Glutamatergic neuron (in vitro differentiated cells): ENCODE measurements at regions not wholly inside any gene's neighbourhood (a gene's known extent, or its start where the extent isn't known, plus 50 kb on each side); places are given as distances from the start of the nearest gene placed in this dataset.

Source experiments
- DNase-seq: peaks from one replicate; pipeline ENCODE4 v3.0.0; 2022
- H3K27ac Mint-ChIP-seq: one replicate; pipeline ENCODE4 v1.8.0; 2020; ENCODE audit warnings: mild to moderate bottlenecking, mixed read lengths, inconsistent platforms; ENCODE audit not compliant: unreplicated experiment
- H3K27me3 Mint-ChIP-seq: one replicate; pipeline ENCODE4 v1.8.0; 2020; ENCODE audit warnings: mild to moderate bottlenecking, moderate library complexity, mixed read lengths, inconsistent platforms; ENCODE audit not compliant: unreplicated experiment
- H3K36me3 Mint-ChIP-seq: one replicate; pipeline ENCODE4 v1.8.0; 2020; ENCODE audit warnings: mild to moderate bottlenecking, mixed read lengths, inconsistent platforms; ENCODE audit not compliant: unreplicated experiment
- H3K4me1 Mint-ChIP-seq: one replicate; pipeline ENCODE4 v1.8.0; 2020; ENCODE audit warnings: mild to moderate bottlenecking, low read depth, mixed read lengths, inconsistent platforms; ENCODE audit not compliant: unreplicated experiment
- H3K4me3 Mint-ChIP-seq: one replicate; pipeline ENCODE4 v1.8.0; 2020; ENCODE audit warnings: mild to moderate bottlenecking, mixed read lengths, inconsistent platforms; ENCODE audit not compliant: unreplicated experiment
- H3K9me3 Mint-ChIP-seq: one replicate; pipeline ENCODE4 v1.8.0; 2020; ENCODE audit warnings: mild to moderate bottlenecking, moderate library complexity, mixed read lengths, inconsistent platforms; ENCODE audit not compliant: unreplicated experiment
- CTCF ChIP-seq: fragments of 200-600 bp; sonication (generic); IDR thresholded peaks from one replicate; pipeline ENCODE4 v1.5.0; 2021; ENCODE audit not compliant: partially characterized antibody, unreplicated experiment

- H3K36me3 Mint-ChIP-seq: no peaks in the 10 kb centered on the region
- TF ChIP-seq CTCF: no peak
- H3K4me1 Mint-ChIP-seq: no peaks in the 10 kb centered on the region
- DNase-seq: no peak
- no peaks in the 10 kb centered on the region for H3K9me3 Mint-ChIP-seq
- no peaks in the 10 kb centered on the region for H3K27me3 Mint-ChIP-seq
- no peak overlapping the region for H3K4me3 Mint-ChIP-seq
- no peak overlapping the region for H3K27ac Mint-ChIP-seq
Measured at GRCh38 chr6:19454721-19455392, 382.3 kb upstream of the ID4 start.

GRCh38 chr6:19463250-19463649, 373.9 kb upstream of the ID4 start:
- no peak for DNase-seq
- Mint-ChIP-seq H3K4me3 (no peak overlapping the region), H3K27ac (no peak overlapping the region), H3K4me1 (peaks cover 3% of the 10 kb centered on the region), H3K36me3 (no peaks in the 10 kb centered on the region), H3K27me3 (no peaks in the 10 kb centered on the region), H3K9me3 (peaks cover 2% of the 10 kb centered on the region)
- no peak for TF ChIP-seq CTCF

GRCh38 chr6:19463925-19464324, 373.2 kb upstream of the ID4 start:
- no peak for DNase-seq
- no peak overlapping the region for H3K27ac Mint-ChIP-seq
- no peaks in the 10 kb centered on the region for H3K27me3 Mint-ChIP-seq
- no peak for TF ChIP-seq CTCF
- H3K9me3 Mint-ChIP-seq: peaks cover 2% of the 10 kb centered on the region
- no peak overlapping the region for H3K4me3 Mint-ChIP-seq
- no peaks in the 10 kb centered on the region for H3K36me3 Mint-ChIP-seq
- H3K4me1 Mint-ChIP-seq: peaks cover 3% of the 10 kb centered on the region

GRCh38 chr6:19465256-19465655, 371.9 kb upstream of the ID4 start:
- no peaks in the 10 kb centered on the region for H3K36me3 Mint-ChIP-seq
- no peak overlapping the region for H3K4me3 Mint-ChIP-seq
- peak overlapping the region; percentile 29 for H3K27ac Mint-ChIP-seq
- peaks cover 2% of the 10 kb centered on the region for H3K9me3 Mint-ChIP-seq
- no peaks in the 10 kb centered on the region for H3K27me3 Mint-ChIP-seq
- peaks cover 3% of the 10 kb centered on the region for H3K4me1 Mint-ChIP-seq
- TF ChIP-seq CTCF: no peak
- no peak for DNase-seq

- H3K4me3 Mint-ChIP-seq: no peak overlapping the region
- no peaks in the 10 kb centered on the region for H3K27me3 Mint-ChIP-seq
- H3K27ac Mint-ChIP-seq: no peak overlapping the region
- no peaks in the 10 kb centered on the region for H3K36me3 Mint-ChIP-seq
- peaks cover 2% of the 10 kb centered on the region for H3K9me3 Mint-ChIP-seq
- no peak for DNase-seq
- H3K4me1 Mint-ChIP-seq: peaks cover 3% of the 10 kb centered on the region
- no peak for TF ChIP-seq CTCF
Measured at GRCh38 chr6:19465760-19466159, 371.4 kb upstream of the ID4 start.
